ENCODE measurements at regions not wholly inside any gene's neighbourhood (a gene's known extent, or its start where the extent isn't known, plus 50 kb on each side); places are given as distances from the start of the nearest gene placed in this dataset.

GRCh38 chr6:126667728-126668127 lies 327.8 kb downstream of the CENPW start:
- TF ChIP-seq REST (IDR thresholded peaks at IDR 0.05; ENCODE audit: unreplicated experiment) = no peak
- TF ChIP-seq CTCF (conservative IDR thresholded peaks at IDR 0.05; ENCODE audit: low read depth in 2 of 2) = no peak
- no peak for TF ChIP-seq POLR2AphosphoS5 (IDR thresholded peaks at IDR 0.05; ENCODE audit: low read depth)
- TF ChIP-seq ETS1 (IDR thresholded peaks at IDR 0.05) = no peak
- TF ChIP-seq EZH2 (IDR thresholded peaks at IDR 0.05; ENCODE audit: low read depth, unreplicated experiment) = no peak
- no peak for TF ChIP-seq CREB1 (CRISPR knock-in tag; IDR thresholded peaks at IDR 0.05; ENCODE audit: low read depth)
- no peak for TF ChIP-seq EZH2phosphoT487 (IDR thresholded peaks at IDR 0.05; ENCODE audit: unreplicated experiment)
- no peak for TF ChIP-seq ZNF114 (CRISPR knock-in tag; IDR thresholded peaks at IDR 0.05)
- TF ChIP-seq ZNF331 (CRISPR knock-in tag; IDR thresholded peaks at IDR 0.05; ENCODE audit: low read depth) = no peak
